HG03432 (cell line): ENCODE measurements at regions not wholly inside any gene's neighbourhood (a gene's known extent, or its start where the extent isn't known, plus 50 kb on each side); places are given as distances from the start of the nearest gene placed in this dataset.

ENCODE experiments used
- ATAC-seq: cut with Tn5 transposase; IDR thresholded peaks from one replicate; pipeline ENCODE4 v1.9.1; 2021; ENCODE audit warnings: mild to moderate bottlenecking, moderate library complexity; ENCODE audit not compliant: unreplicated experiment

DNA sequence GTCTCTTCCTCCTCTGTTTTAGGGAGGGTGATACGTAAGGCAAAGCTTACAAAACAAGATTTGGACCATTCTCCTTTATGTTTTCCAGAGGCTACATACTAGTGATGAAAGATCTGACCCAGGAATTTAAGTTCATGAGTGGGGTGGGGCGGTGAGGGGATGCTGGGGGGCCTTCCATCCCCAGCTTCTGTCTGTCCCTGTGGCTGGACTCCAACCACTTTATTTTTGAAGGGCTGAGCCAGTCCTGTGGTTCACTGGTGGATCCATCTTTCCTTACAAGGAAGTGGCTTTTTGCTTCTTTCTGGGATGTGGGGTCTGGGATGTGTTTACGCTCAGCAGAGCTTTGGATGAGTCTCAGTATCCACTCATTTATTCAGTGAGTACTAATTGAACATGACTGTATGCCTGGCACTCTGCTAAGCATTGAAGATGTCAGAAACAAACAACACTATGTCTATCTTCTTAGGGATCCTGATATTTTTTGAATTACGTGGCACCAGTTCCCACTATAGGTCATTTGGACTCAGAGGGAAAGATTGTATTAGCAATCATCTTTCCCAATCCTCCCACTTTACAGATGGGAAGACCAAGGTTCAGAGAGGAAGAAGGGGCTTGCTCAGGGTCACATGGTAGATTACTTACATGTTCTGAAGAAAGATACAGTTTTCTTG is 291.8 kb upstream of the TBX3 start:
- no peak for ATAC-seq

DNA sequence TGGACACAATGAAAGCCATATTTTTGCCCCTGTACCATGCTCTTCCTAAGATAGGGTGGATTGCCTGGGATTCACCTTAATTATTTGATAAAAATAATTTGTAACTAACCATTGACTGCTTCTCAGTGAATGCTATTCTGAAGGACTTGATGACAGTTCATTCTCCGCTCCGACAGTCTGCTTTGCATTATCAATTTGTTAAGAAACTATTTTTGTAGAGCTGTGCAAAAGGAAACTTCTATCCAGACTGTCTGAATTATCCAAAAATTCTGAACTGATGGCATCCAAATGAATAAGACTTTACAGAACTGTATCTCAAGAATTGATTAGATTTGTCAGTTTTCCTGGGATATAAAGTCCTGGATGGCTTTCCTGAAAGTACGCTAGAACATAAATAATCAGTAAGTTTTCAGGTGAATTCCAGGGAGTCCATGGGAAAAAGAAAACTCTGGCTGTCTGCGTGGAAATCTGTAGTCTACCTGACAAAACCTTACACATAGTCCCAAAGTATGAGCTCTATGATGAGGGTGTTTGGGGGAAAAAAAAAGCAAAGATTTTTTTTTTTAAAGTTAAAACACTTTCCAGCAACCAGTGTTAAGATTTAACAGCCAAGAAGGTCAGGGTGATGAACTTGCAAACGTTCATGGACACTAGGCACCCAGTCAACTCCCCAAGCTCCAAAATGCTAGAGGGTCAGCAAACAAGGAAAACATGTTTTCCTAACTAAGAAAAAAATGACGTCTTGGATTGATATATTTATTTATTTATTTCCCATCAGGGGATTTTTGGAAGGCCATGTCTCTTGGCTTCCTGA is 291.1 kb upstream of the TBX3 start:
- no peak for ATAC-seq

DNA sequence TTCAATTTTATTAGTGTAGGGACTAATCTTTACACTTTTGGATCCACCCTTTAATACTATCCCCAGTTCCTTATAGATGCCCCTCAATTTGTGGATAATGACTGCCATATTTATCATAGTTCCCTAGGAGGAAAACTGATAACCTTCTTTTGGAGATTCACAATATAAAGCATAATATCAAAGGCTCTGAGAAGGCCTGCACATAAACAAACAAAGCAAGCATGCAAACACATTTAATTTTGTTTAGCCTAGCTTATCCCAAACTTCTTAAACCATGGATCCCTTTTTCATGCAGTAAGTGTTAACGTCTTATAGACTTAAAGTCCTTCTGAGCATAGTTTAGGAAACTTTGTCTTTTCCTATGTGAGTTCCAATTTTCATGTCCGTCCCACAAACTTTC is 290.4 kb upstream of the TBX3 start:
- ATAC-seq: no peak

DNA sequence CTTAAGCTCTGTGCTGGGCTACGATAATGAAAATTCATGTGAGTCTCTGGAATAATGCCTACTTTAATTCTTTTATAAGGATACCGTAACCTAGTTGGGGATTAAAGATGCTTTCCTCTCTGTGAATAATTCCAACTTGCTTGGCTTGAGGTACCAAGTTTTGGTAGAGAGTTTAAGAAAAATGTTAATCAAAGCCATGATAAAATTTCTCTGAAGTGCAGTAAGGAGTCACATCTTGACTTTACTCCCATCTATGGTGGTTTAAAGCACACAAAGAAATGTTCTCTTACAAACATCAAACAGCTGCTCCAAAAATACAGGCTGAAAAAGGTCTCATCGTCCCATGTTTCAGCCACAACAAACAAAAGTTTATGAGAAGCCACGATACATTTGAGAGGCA is 284.8 kb upstream of the TBX3 start:
- ATAC-seq: no peak

GRCh38 chr12:114967151-114967550 is 283.2 kb upstream of the TBX3 start:
- no peak for ATAC-seq

- no peak for ATAC-seq
Measured at GRCh38 chr12:114964841-114965240, 280.9 kb upstream of the TBX3 start.

DNA sequence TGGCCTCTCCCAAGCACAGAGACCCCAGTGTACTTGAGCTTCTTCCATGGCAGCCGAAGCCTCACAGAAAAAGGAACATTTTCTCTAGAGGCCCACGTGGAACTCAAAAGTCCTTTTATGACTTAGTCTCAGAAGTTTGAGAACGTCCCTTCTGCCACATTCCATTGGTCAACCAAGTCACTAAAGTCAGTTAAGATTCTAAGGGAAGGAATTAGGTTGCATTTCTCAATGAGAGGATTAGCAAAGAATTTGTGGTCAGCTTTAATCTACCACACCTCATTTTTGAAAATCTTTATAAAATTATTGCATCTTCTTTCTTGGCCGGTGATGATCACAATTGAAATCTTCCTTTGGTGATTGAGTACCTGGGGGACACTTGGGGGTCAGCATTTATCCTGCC is 279.9 kb upstream of the TBX3 start:
- no peak for ATAC-seq

DNA sequence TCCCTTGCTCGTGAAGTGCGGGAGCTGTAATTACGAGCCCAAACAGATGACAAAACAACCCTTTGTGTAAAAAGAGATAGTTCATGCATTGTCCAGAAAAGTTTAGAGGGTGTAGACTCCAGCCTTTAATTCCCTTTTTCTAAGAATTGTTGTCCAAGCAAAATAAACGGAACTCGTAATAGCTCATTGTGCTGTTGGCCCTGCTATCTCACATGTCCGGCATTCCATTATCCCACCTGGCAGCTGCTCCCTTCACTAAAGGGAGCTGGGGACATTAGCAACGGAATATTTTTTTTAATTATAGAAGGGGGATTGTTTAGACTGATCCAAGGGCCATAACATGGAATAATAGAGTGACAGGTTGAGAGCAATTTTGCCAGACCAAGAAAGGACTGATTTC is 277.5 kb upstream of the TBX3 start:
- no peak for ATAC-seq

DNA sequence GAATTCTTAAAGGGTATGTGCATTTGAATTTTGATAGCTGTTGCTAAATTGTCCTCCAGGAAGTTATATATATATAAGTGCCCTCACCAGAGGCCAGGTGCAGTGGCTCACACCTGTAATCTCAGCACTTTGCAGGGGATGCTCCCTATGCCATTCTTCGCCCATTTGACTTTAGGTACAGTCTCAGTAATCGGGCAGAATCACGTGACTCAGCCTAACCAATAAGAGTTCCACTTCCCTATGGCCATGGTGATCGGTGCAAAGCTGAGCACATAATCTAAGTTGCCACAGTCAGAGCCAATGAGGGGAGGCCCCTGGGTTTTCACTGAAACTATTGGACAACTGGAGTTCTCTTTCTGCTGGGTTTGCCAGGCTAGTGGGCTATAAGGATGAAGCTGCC is 274.6 kb upstream of the TBX3 start:
- ATAC-seq: no peak

DNA sequence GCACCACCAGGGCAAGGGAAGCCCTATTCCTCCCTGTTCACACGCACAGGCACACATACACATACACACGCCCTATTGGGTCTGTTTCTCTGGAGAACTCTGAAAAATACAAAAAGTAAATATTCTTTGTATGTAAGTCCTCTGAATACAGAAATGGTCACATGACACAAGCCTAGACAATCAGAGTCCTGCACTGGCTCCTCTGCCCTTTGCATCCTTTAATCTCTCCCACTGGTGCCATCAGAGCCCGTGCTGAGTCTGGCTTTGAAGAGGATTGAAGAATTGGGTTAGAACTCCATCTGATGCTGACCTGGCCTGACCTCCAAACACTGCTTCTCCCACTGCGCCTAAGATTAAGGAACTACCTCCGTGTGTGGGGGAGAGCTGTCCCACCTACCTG is 273.2 kb upstream of the TBX3 start:
- no peak for ATAC-seq

- no peak for ATAC-seq
Measured at GRCh38 chr12:114955414-114956014, 271.5 kb upstream of the TBX3 start.

GRCh38 chr12:114954511-114955055 is 270.6 kb upstream of the TBX3 start:
- ATAC-seq: no peak

GRCh38 chr12:114952573-114953271 is 268.7 kb upstream of the TBX3 start:
- no peak for ATAC-seq

DNA sequence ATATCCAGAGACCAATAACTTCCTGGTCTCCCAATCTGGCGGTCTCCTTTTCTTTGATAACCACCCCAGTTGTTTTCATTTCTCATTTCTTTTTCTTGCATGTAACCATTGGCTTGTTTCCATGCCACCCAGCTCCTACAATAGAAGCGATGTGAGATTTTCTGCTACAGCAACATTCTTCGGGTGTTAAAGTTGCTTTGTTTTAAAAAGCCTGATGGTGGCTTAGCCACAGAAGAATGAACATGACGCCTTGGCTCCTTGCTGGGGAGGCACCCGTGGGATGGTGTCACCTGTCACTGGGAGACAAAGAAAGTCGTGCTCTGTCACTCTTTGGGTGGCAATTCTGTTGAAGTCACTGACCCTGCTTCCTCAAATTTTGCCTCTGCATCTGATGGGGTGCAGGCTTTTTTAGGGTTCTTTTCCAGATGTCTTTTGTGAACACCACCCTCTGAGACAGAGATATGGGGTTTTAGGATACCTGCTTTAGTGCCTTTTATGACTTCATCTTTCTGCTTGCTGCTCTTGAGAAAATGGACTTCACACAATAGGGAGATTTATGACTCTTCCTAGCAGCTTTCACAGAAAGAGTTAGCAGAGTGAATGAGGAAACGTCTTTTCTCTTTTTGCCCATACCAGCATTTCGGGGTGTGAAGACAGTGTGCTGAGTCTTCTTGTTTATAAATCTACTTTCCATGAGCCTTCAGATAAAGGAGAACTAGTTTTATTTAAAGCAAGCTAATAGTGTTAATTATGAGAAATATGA is 265.3 kb upstream of the TBX3 start:
- no peak for ATAC-seq

DNA sequence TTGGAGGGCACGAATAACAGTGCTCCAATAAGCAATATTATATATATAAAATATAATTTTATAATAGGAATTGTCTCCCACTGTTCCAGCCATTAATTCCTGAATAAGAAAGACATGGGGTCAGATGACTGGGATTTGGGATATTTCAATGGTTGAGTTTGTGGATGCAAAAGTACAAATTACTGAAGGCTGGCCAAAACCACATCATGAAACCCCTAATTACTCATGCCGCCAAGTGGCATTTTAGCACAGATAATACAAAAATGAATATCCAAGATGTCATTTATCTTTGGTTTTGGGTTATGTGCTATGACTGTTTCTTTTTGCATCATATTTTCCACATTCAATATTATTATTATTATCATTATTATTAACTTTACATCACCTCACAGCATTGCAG is 261.4 kb upstream of the TBX3 start:
- no peak for ATAC-seq

- no peak for ATAC-seq
Measured at GRCh38 chr12:114944736-114945135, 260.8 kb upstream of the TBX3 start.

- ATAC-seq: no peak
Measured at GRCh38 chr12:114943601-114944000, 259.6 kb upstream of the TBX3 start.

- ATAC-seq: no peak
Measured at GRCh38 chr12:114938487-114939210, 254.7 kb upstream of the TBX3 start.

GRCh38 chr12:114936148-114937079 is 252.4 kb upstream of the TBX3 start:
- ATAC-seq: no peak
